ENCODE measurements at regions not wholly inside any gene's neighbourhood (a gene's known extent, or its start where the extent isn't known, plus 50 kb on each side); places are given as distances from the start of the nearest gene placed in this dataset.
A peak's percentile ranks its signal among the peaks of the same experiment; 100 is the strongest.

DNA sequence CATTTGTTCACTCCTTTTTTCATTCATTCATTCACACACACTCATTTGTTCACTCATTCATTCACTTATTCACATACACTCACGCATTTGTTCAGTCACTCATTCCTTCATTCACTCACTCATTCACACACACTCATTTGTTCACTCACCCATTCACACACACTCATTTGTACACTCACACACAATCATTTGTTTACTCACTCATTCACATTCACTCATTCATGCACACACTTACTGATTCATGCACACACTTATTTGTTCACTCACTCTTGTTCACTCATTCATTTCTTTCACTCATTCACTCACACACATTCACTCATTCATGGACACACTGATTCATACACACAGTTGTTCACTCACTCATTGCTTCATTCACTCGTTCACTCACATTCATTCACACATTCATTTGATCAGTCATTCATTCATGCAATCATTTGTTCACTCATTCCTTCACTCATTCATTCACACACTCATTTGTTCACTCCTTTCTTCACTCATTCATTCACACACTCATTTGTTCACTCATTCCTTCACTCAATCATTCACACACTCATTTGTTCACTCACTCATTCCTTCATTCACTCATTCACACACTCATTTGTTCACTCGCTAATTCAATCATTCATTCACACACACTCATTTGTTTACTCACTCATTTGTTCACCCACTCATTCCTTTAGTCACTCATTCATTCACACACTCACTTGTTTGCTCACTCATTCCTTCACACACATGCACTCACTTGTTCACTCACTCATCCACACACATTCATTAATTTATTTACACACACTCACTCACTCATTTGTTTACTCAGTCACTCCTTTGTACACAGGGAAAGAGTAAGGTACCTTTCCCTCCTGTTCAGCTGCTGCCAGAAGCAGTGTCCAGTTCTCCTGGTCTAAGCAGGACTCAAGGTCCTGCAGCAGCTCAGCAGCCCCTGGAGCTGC, 50.7 kb upstream of the BHLHE23 start:
- ATAC-seq: no peak
- no peak for DNase-seq
- Histone ChIP-seq H3K4me3 (no peak overlapping the region), H3K36me3 (ENCODE audit: low read depth) (no peaks in the 10 kb centered on the region), H3K4me1 (ENCODE audit: low read depth) (no peaks in the 10 kb centered on the region), H3K9me3 (no peaks in the 10 kb centered on the region)
- intact Hi-C loops (cut with DNase I, micrococcal nuclease): loop anchor here in 1 of 2 donors (10.0 kb wide), 1 partner anchor 117 kb away; no protein-coding TSS in a partner anchor
- TF ChIP-seq, protein P1, sequence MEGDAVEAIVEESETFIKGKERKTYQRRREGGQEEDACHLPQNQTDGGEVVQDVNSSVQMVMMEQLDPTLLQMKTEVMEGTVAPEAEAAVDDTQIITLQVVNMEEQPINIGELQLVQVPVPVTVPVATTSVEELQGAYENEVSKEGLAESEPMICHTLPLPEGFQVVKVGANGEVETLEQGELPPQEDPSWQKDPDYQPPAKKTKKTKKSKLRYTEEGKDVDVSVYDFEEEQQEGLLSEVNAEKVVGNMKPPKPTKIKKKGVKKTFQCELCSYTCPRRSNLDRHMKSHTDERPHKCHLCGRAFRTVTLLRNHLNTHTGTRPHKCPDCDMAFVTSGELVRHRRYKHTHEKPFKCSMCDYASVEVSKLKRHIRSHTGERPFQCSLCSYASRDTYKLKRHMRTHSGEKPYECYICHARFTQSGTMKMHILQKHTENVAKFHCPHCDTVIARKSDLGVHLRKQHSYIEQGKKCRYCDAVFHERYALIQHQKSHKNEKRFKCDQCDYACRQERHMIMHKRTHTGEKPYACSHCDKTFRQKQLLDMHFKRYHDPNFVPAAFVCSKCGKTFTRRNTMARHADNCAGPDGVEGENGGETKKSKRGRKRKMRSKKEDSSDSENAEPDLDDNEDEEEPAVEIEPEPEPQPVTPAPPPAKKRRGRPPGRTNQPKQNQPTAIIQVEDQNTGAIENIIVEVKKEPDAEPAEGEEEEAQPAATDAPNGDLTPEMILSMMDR (IDR thresholded peaks at IDR 0.05): no peak

DNA sequence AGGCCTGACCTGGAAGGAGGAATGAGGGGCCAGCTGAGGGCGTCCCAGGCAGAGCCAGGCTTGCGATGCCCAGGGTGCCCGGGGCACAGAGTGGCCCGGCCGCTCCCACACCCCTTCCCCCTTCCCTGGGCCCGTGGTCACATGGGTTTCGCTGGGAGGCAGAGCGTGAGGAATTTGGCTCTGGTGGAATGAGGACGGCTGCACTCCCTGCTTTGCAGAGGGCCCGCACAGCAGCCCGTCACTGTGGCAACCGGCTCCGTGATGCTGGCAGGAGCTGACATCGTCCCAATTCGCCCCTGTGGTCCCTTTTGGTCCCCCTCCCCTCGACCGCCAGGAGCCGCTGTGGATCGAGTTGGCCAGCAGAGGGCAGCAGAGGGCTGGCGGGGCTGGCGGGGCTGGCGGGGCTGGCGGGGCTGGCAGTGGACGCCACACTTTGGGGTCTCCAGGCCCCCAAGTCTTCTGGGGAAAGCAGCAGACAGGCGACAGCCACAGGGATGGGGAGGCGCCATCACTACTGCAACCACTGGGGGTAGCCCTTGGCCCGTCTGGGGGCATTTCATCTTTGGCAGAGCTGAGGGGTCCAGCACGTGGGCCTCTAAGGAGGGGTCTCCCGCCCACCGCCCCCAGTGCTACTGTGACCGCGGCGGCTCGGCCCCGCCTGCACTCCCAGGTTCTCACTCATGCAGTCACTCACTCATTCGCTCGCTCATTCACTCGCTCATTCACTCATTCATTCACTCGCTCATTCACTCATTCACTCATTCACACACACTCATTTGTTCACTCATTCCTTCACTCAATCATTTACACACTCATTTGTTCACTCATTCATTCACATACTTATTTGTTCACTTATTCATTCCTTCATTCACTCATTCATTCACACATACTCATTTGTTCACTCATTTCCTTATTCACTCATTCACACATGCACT, 49.7 kb upstream of the BHLHE23 start:
- no peak overlapping the region for H3K4me3 ChIP-seq
- no peaks in the 10 kb centered on the region for H3K9me3 ChIP-seq
- peak in 2 of 3 donors; percentile 33 to 46 for DNase-seq
- ATAC-seq: peak; percentile 68
- no peaks in the 10 kb centered on the region for H3K4me1 ChIP-seq (ENCODE audit: low read depth)
- TF ChIP-seq, protein P1 (IDR thresholded peaks at IDR 0.05): peak; percentile 82
- intact Hi-C loops (cut with DNase I, micrococcal nuclease): loop anchor here in 1 of 2 donors (10.0 kb wide), 1 partner anchor 118 kb away; no protein-coding TSS in a partner anchor
- H3K36me3 ChIP-seq (ENCODE audit: low read depth): no peaks in the 10 kb centered on the region
